GM18505 (cell line): ENCODE measurements at regions not wholly inside any gene's neighbourhood (a gene's known extent, or its start where the extent isn't known, plus 50 kb on each side); places are given as distances from the start of the nearest gene placed in this dataset.

Experiments used
- ATAC-seq: cut with Tn5 transposase; IDR thresholded peaks from one replicate; pipeline ENCODE4 v1.9.1; 2021; ENCODE audit not compliant: unreplicated experiment
- POLR2A ChIP-seq: IDR thresholded peaks from 4 replicates; pipeline ENCODE4 v1.6.1; 2011; ENCODE audit warnings: borderline replicate concordance; ENCODE audit not compliant: insufficient read depth, insufficient read length; ENCODE audit errors: extremely low read depth

GRCh38 chr16:86013867-86014266, 114.9 kb downstream of the IRF8 start:
- ATAC-seq = no peak
- TF ChIP-seq POLR2A = no peak

GRCh38 chr16:86015606-86016005, 116.6 kb downstream of the IRF8 start:
- ATAC-seq = no peak
- TF ChIP-seq POLR2A = no peak

DNA sequence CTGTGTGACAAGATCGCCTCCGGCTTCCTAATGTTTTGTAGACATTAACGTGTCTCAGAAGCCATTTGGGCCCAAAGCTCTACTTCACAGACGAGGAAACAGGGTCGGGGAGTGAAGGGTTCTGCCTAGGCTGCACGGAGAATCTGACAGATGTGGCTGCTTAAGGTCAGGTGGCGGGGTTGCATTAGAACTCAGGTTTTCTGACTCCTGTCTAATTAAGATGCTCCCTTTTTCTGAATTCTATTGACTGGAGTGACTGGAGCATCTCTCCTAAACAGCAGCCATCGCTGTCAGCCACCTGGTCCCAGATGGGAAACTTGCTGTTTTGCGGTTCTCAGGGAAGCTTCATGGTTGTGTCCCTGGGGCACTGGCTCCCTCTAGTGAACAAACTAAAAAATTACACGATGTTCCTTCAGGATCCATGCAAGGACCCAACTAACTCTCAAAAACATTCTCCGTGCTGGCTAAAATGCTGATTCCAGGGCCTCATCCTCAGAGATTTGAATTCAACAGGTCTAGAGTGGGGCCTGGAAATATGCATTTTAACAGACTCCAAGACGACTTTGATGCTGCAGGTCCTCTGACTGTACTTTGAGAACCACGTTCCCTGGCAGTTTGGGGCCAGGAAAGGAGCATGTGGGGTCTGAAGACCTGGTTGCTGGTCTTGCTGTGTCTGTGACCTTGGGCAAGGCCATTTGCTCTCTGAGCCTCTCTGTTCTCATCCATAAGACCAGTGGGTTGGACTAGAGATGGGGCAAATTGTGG, 117.4 kb downstream of the IRF8 start:
- no peak for ATAC-seq
- no peak for TF ChIP-seq POLR2A

GRCh38 chr16:86018071-86018470, 119.1 kb downstream of the IRF8 start:
- ATAC-seq = no peak
- TF ChIP-seq POLR2A = no peak

GRCh38 chr16:86018487-86018886, 119.5 kb downstream of the IRF8 start:
- ATAC-seq = no peak
- TF ChIP-seq POLR2A = no peak

DNA sequence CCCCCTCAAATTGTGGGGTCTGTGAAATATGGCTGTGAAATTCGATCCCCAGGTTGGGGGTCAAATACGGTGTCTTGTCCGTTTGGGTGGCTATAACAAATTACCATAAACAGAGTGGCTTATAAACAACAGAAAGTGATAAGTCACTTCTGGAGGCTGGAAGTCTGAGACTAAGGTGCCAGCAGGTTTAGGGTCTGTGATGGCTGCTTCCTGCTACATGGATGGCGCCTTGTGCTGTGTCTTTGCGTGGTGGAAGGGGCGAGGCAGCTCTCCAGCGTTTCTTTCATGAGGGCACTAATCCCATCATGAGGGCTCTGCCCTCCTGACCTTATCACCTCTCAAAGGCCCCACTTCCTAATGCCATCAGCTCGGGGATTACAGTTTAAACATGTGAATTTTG, 120.0 kb downstream of the IRF8 start:
- no peak for ATAC-seq
- no peak for TF ChIP-seq POLR2A

GRCh38 chr16:86019446-86020047, 120.6 kb downstream of the IRF8 start:
- no peak for TF ChIP-seq POLR2A
- no peak for ATAC-seq

DNA sequence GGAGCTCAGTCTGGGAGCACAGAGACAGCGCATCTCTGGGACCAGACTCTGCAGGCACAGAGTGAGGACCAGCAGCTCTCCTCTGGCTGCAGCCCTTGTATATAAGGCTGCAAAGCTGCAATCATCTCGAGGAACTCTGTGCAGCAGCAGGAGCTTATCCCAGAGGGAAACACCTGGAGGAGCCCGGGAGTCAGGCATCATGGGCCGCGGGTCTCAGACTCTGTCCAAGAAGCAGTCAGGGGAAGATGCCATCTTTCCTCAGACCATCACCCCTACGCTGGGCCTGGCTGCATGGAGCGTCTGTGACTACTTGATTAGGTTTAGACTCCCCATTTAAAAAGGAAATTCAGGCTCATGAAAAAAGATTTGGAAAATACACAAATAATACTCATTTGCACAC, 122.0 kb downstream of the IRF8 start:
- no peak for TF ChIP-seq POLR2A
- ATAC-seq = no peak

DNA sequence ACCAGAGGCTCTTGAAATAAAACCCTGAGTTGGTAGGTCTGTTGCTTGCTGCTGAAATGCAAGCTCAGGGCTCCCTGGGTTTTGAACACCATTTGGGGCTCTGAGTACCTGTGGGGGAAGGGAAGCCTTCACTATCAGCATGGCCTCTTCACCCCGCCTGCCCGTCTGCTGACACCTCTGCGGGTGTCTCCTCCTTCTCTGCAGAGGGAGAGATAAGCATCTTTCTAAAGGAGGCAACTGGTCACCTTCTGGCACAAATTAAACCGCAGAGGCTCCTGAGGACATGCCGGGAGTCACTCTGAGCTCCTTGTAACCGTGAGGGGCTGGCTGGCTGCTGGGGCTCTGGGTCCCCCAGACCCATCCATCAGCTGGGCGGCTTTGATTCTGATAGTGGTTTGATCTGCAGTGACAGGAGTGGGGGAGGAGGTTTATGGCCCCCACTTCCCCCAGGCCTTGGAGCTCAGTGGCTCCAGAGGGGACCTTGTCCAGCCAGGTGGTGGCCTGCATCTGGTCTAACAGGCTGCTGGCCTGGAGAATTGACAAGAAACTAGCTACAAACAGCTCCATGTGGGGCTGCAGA, 123.5 kb downstream of the IRF8 start:
- no peak for TF ChIP-seq POLR2A

DNA sequence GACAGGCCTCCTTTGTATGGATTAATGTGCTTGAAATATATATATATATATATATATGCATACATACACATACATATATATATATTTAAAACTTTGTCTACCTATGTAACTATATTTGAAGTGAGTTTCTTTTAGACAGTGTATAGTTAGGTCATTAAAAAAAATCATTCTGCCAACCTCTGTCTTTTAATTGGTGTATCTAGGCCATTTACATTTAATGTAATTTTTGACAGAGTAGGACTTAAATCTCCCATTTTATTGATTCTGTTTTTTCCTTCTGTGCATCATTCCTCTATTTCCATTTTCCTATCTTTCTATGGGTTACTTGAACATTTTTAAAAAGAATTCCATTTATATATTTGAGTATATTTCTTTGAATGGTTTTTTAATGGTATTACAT, 125.2 kb downstream of the IRF8 start:
- no peak for ATAC-seq
- TF ChIP-seq POLR2A = no peak

More for the DNA sequence above, 123.5 kb downstream of the IRF8 start:
- no peak for ATAC-seq

GRCh38 chr16:86025706-86026105, 126.7 kb downstream of the IRF8 start:
- ATAC-seq = no peak
- TF ChIP-seq POLR2A = no peak

DNA sequence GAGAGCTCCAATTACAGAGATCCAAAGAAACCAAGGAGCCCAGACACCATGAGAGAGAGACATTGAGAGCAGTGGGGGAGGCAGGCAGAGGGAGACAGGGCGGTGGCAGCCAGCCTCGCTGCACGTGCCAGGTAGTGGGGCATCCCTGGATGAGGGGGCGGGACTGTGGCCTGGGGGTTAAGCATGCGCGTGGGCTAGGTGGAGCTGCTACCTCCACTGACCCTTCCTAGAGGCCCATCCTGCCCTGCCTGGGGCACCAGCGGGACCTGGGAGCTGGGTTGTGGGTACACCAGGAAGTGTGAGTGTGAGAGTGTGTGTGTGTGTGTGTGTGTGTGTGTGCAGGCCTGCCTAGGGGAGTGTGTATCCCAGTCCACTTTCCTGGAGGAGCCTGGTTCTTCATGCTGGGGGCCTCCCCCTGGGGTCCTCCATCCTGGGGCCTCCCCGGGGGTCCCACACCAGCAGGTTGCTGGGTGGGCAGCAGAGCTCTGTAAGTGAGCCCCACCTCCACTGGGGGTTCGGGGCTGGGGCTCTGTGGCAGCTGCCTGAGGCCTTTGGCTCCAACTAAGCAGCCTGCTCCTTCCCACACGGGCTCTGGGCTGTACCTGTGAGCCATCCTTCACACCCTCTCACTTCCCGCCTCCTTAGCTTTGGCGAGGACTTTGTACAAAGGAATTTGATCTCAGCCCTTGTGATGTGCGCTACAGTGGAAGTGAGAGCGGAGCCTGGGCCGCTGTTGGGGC, 127.4 kb downstream of the IRF8 start:
- no peak for ATAC-seq
- TF ChIP-seq POLR2A = no peak

GRCh38 chr16:86026916-86027315, 128.0 kb downstream of the IRF8 start:
- no peak for ATAC-seq
- no peak for TF ChIP-seq POLR2A
